Skeletal muscle cell (primary cell): ENCODE measurements at regions not wholly inside any gene's neighbourhood (a gene's known extent, or its start where the extent isn't known, plus 50 kb on each side); places are given as distances from the start of the nearest gene placed in this dataset.
"Not testable (repeated sequence)": the region's sequence is repeated elsewhere in the genome, so short reads cannot be mapped to it uniquely, and the experiment has no call there.

Source experiments
- DNase-seq: peaks from one replicate; pipeline ENCODE4 v3.0.0-alpha.2; 2010; ENCODE audit warnings: low read depth
- H3K4me3 ChIP-seq: 2 replicates; pipeline ENCODE4 v1.5.1; 2011; ENCODE audit warnings: low read depth, mild to moderate bottlenecking, control low read depth, low read length, moderate library complexity

DNA sequence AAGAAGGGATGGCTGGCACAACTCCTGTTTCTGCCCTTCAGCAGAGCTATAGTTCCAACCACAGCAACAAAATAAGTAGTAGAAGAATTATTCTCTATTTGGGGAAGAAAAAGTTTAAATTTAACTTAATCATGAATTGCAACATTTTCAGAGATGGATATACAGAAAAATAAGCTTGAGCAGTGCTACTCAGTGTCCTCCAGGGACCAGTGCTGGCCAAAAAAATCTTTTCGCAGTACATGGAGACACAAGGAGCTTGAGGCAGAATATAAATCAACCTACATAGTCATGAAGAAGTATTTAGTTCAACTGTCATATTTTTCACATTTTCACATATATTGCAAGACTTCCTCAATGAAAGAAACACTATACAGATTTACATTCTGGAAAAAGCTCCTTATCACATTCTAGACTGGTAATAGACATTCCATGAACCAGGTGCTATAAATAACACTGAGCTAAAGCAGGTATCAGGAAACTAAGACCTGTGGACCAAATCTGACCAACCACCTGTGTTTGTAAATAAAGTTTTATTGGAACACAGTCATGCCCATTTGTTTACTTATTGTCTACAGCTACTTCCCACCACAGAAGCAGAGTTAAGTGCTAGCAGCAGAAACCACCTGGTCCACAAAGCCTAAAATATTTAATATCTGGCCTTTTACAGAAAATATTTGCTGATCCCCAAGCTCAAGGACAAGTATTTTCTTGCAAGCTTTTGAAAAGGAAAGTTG, 101.9 kb downstream of the RGS21 start:
- DNase-seq = peak; percentile 57
- no peak overlapping the region for H3K4me3 ChIP-seq

DNA sequence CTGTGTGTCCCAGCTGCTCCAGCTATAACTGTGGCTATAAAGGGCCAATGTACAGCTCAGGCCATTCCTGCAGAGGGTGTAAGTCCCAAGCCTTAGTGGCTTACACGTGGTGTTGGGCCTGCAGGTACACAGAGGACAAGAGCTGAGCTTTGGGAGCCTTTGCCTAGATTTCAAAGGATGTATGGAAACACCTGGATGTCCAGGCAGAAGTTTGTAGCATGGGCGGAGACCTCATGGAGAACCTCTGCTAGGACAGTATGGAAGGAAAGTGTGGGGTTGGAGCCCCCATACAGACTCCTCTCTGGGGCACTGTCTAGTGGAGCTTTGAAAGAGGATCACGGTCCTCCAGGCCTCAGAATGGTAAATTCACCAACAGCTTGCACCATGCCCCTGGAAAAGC, 113.9 kb downstream of the RGS21 start:
- no peak overlapping the region for H3K4me3 ChIP-seq
- DNase-seq = no peak

DNA sequence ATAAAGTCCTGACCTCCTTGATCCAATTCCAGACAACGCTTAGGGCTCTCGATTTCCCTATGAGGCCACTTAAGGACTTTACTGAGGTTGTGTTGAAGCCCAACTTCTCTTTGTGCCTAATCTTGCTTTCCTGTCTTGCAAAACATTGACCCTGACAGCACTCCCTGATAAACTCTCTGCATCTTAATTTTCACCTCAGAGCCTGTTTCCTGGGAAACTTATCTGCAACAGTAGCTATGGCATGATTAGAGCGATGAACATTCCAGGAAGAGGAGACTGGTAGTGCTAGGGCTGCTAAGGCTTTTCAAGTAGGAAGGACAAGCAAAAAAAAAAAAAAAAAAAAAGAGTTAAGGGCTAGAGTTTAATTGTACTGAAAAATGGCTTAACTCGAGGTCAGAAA, 118.9 kb downstream of the RGS21 start:
- H3K4me3 ChIP-seq = no peak overlapping the region
- no peak for DNase-seq

DNA sequence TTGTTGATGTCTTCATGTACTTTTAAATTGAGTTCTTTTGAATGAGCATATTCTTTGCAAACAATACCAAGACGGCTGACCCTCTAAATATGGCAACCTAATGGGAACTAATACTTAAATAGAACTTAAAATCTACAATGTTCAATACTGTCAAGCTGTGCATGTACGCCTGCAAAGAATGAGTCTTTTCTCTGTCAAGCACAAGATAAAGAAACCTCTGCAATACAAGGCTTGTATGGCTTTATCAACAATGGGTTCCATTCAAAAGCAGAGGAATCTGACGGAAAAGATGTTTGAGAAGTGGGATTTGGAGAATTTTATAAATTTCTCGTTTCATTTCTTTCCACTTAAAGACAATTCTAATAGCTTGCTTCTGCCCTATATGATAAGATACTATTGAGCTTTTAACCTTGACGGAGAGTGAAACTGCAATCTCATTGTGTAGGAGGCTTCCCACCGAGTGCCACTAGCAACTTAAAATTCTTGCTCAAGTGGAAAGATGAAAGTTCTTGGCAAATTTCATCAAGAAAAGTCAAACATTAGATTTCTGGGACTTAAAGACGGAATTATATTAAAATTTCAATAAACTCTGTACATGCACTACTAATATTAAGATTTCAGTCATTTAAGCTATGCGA, 119.8 kb downstream of the RGS21 start:
- no peak overlapping the region for H3K4me3 ChIP-seq
- no peak for DNase-seq

DNA sequence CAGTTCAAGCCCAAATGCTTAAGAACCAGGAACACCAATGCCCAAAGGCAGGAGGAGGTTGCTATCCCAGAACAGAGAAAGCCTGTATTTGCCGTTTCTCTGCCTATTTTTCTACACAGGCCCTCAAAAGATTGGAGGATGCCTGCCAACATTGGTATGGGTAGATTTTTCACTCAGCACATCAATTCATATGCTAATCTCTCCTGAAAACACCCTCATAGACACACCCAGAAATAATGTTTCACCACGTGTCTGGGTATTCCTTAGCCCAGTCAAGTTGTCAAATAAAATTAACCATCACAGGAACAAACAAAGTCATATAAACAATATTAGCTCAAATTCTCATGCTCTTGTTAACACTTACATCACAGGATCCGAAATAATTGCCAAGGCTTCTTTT, 121.9 kb downstream of the RGS21 start:
- DNase-seq = no peak
- H3K4me3 ChIP-seq = no peak overlapping the region

DNA sequence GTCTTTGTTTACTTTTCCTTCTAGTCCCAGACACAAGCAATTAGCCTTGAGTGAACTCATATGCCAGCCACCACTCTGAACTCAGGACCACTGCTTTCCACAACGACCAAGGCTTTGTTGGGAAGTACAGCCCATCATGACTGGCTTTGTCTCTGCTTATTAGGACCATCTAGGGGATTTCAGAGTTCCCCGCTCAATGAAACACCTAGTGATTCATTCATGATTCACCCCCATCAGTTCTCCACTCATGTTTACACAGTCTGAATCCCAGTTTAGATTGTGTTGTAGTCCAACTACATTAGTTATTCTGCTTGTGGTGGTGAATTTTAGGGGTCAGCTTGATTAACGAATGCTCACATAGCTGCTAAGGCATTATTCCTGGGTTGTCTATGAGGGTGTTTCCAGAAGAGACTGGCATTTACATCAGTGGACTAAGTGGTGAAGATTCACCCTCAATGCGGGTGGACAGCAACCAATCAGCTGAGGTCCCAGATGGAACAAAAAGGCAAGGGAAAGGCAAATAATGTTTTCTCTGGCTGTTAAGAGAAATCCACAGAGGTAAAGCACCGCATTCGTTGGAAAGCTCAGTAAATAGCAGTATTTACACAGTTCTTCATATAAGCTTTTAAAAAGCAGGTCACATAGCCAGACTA, 122.7 kb downstream of the RGS21 start:
- DNase-seq = peak; percentile 82
- H3K4me3 ChIP-seq = no peak overlapping the region

DNA sequence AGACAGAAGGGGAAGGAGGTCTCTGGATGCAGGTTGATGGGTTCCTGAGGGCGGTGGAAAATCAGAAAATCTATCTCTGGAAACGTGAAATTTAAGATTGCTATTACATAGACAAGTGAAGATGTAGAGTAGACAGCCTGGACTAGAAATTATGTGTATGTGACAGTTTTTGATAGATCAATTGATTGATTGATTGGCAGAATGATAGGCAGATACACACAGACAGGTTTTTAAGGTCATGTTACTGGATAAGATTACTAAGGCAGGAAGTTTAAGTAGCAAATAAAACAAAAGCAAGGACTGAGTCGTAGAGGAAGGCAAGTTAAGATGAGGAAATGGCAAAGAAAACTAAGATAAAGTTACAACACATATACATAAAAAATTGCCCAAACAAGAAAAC, 124.7 kb downstream of the RGS21 start:
- no peak overlapping the region for H3K4me3 ChIP-seq
- no peak for DNase-seq

DNA sequence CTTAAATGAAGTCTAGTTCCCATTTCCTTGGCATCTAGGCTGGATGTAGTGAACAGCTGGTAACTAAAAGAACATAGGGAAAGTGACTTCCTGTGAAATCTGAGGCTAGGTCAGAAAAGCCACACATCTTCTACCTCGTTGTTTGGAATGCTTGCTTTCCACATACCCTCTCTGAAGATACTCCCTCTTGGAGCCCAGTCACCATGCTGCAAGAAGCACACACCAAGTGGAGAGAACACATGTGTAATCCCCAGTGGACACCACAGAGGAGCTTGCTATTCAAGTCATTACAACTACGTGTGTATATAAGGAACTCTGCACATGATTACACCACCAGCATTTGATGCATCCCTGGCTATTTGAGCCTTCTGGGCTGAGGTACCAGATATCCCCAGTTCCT, 125.9 kb downstream of the RGS21 start:
- no peak overlapping the region for H3K4me3 ChIP-seq
- DNase-seq = peak; percentile 82

DNA sequence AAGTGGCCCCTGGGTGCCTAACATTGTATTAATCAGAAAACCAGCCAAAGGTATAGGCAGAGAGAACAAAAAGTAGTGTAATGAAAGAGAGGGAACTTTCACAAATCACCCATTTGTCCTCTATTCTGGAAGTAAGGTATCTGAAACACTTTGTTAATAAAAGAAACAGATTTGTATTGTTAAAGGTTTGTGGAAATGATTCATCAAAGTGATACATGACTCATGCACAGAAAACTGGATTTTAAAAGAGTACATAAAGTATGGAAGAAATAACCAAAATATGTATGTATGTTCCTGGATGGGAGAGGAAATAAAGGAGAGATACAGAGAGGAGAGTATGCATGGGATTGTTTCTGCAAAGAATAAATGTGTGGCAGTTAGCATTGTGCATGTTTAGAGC, 126.8 kb downstream of the RGS21 start:
- no peak for DNase-seq
- no peak overlapping the region for H3K4me3 ChIP-seq

DNA sequence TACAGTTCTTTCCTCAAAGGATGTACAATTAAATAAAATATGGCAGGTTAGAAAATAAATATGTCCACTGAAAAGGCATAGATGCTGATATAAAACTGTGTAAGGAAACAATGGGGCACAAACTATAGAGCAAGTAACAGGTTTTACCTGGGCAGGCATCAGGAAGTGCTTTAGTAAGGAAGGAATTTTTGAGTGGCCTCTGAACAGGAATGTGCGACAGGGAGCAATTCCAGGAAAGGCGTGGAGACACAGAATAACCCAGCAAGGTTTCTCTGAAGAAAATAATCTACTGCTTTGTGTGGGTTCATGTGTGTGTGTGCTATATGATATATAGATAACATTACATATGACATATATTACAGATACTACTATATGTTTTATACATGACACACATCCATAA, 128.4 kb downstream of the RGS21 start:
- no peak for DNase-seq
- no peak overlapping the region for H3K4me3 ChIP-seq

DNA sequence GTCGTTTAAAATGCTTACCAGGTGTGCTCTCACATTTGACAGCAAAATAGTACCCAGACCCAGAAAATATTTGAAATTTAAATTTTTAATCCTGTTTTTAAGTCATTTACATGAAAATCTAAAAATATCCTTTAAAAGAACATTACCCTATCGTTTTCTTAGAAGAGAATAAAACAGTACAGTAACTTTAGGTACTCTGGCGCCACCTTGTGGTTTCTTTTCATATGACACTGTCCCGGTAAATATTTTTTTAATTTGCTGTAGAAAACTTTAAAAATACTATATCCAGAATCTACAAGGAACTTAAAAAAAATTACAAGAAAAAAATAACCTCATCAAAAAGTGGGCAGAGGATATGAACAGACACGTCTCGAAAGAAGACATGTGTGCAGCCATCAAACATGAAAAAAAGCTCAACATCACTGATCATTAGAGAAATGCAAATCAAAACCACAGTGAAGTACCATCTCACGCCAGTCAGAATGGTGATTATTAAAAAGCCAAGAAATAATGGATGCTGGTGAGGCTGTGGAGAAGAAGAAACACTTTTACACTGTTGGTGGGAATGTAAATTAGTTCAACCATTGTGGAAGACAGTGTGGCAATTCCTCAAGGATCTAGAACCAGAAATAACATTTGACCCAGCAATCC, 129.2 kb downstream of the RGS21 start:
- no peak for DNase-seq

DNA sequence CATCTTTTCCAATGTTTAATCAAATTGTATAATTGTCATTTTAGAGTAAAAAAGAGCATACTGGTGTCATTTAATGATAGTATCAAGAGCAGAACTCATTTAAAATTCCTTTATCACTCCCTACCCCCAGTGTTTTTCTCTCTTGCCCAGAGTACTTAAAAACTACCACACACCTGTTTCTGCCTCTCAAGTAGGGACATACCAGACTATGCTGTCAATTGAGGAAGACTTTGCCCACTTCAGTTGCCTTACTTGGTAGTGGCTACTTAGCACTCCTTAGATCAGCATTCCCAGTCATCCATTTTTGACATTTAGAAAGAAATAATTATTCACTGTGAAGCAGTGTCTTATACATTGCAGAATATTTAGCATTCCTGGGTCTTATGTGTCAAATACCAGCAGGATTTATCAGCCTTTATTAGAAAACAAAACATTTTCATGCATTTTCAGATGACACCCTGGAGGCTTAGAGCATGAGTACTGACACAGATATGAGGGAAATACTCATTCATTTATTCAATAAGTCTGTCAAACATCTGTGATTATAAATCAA, 127.5 kb upstream of the RGS1 start:
- no peak overlapping the region for H3K4me3 ChIP-seq
- DNase-seq = peak; percentile 37

More for the DNA sequence above, 129.2 kb downstream of the RGS21 start:
- no peak overlapping the region for H3K4me3 ChIP-seq

DNA sequence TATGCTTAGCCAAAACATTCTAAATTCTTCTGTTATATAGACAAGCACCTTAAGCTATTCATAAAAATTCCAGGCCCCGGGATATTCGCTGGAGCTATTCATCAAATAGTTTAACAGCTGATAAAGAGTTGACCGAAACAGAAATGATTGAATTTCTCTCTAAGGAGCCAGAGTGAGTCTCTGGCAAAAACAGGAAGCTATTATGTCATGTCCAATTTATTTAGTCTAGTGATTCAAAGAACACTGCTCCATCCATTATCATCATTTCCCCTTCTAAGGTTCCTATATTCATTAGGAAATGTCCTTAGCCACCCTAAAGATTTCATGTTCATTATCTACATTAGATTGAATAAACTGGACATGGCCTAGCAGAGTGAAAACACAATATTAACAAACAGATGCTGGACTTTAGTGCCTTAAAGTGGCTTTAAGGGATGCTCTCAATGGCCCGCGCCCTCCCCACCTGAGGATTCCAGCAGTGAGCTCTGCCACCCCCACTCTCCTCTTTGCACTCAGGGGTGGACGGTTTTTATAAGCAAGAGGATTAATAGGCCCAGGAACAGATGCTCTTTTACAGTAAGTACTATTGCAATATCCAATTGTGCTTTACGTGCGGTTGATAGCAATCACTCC, 122.1 kb upstream of the RGS1 start:
- DNase-seq = no peak
- no peak overlapping the region for H3K4me3 ChIP-seq

DNA sequence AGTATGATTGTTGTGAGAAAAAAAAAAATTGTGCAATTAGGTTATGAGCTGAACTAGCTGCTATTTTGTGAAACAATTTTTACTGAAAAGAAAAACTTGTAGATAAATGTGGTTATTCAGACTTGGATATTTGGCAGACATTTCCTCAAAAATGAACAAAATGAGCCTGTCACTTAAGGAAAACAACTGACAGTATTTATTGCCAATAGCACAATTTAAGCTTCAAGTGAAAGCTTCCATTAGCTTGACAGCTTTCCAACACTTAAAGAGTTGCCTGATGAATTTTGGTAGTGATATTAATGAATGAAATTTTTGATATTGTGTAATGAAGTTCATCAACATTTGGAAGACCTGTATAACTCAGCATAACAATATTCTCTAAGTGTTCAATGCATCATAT, 116.1 kb upstream of the RGS1 start:
- no peak overlapping the region for H3K4me3 ChIP-seq
- no peak for DNase-seq

DNA sequence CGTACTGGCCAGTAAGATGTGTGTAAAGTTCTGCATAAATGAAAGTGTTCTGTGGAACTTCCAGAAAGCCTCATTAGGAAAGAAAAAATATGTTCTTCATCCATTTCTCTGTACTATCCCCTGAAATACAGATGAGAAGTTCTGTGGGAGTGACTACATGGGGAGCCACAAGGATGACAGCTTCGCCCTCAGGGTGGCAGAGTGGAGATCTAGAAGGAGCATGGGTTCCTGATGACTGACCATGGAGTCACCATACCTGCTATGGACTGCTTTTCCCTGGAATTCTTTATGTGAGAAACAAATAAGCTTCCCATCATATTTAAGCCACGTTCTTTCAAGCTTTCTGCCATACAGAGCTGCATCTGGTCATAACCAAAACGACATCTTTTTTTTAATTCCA, 113.9 kb upstream of the RGS1 start:
- H3K4me3 ChIP-seq = no peak overlapping the region
- DNase-seq = no peak

DNA sequence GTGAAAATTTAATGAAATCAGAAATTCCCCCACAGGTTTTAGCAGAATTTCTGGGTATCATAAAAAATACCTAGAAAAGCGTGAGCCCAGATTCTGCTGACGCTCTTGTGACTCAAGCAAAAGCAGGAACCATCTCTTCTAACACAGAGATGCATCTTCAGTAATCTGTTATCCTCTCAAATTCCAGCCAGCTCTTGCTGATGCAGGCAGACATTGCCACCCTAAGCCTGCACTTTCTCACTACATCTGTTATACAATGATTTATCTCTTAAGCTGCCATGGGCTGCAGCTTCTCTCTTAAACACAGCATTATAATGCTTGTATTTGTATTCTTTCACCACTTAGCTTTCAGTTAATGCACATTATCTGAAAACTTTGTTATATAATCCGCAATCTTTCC, 113.0 kb upstream of the RGS1 start:
- DNase-seq = no peak
- H3K4me3 ChIP-seq = no peak overlapping the region

DNA sequence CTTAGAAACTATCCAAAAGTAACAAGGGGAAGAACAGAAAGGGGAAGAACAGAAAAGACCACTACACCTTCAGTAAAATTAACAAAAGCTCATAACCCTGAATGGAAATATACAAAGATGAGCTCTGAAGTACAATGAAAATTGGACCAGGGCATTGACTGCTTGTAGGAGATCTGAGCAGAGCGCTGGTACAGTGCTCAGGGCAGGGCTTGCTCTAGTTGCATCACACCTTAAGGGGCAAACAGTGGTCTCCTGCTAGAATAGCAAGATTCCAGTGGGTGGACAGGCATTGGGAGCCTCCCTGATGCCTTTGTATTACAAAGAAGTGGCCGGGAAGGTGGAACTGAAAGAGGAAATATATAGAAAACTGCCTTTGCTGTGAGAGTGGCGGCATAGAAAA, 111.9 kb upstream of the RGS1 start:
- no peak overlapping the region for H3K4me3 ChIP-seq
- DNase-seq = no peak

DNA sequence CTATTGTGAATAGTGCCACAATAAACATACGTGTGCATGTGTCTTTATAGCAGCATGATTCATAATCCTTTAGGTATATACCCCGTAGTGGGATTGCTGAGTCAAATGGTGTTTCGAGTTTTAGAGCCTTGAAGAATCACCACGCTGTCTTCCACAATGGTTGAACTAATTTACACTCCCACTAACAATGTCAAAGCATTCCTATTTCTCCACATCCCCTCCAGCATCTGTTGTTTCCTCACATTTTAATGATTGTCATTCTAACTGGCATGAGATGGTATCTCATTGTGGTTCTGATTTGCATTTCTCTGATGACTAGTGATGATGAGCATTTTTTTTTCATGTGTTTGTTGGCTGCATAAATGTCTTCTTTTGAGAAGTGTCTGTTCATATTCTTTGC, 110.4 kb upstream of the RGS1 start:
- H3K4me3 ChIP-seq, DNase-seq: not testable (repeated sequence)

DNA sequence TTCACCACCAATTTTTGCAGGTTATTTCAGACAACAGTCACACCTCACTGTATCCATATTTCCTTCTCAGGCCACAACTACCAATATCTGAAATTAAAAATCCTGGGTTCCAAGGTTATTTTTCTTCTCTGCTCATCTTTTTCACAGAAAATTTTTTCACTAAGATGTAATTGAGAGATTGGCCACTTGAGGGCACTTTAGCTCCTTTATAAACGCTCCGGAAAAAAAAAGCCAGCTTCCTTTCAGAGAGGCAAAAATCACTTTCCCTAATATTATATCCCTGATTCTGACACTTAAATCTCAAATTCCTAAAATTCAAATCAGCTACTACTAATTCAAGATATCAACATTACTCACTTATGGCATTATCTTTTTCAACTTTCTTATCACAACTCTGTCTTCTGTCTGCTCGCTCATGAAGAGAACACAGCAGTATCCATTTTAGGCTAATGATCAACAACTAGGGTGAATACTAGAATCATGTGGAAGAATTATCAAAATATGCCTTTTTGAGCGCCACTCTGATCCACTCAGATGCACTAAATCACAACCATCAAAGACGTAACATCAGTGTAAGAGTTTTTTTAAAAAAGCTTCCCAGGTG, 101.4 kb upstream of the RGS1 start:
- H3K4me3 ChIP-seq = no peak overlapping the region
- DNase-seq = no peak
